HG02840 (cell line): ENCODE measurements at regions not wholly inside any gene's neighbourhood (a gene's known extent, or its start where the extent isn't known, plus 50 kb on each side); places are given as distances from the start of the nearest gene placed in this dataset.

Source experiments
- ATAC-seq: cut with Tn5 transposase; IDR thresholded peaks from one replicate; pipeline ENCODE4 v1.9.1; 2021; ENCODE audit warnings: mild to moderate bottlenecking, moderate library complexity, moderate number of reproducible peaks; ENCODE audit not compliant: unreplicated experiment, low FRiP score

GRCh38 chr22:49267996-49268395, 559.7 kb downstream of the BRD1 start:
- ATAC-seq = no peak

GRCh38 chr22:49266561-49267519, 560.8 kb downstream of the BRD1 start:
- no peak for ATAC-seq

DNA sequence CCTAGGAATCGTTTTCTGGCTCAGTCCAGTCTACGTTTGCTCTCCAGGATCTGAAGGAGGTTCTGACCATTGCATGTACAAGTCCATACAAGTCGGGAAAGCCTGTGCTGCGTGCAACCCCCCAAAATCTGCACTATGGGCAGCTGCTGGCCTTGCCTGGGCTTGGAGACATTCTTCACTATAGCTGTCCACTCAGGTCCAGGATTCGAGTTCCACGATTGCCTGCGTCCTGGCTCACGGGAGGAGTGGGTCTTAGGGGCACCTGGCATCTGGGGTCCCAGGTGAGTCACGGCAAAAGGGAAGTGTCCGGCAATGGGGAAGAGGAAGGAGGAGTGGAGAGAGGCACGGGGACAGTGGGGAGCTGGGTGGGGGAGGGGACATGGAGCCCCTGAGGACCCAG, 563.0 kb downstream of the BRD1 start:
- ATAC-seq = no peak

DNA sequence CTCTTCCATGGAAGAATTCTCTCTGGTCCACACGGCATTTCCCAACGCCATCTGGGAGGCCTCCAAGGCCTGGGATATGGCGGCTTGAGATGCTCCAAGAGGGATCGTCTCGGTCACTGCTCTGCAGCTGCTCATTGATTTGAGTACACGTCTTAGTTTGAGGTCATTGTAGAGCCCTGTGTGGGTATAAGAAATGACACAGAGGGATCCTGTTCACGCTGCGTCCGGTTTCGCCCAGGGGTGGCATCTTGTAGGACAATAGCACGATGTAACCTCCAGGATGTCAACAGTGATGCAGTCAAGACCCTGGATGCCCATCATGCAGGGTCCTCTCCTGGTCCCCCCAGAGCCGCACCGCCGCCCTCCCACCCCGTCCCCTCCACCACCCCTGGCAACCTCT, 564.6 kb downstream of the BRD1 start:
- no peak for ATAC-seq

- no peak for ATAC-seq
Observed at GRCh38 chr22:49262167-49262566, 565.5 kb downstream of the BRD1 start.

DNA sequence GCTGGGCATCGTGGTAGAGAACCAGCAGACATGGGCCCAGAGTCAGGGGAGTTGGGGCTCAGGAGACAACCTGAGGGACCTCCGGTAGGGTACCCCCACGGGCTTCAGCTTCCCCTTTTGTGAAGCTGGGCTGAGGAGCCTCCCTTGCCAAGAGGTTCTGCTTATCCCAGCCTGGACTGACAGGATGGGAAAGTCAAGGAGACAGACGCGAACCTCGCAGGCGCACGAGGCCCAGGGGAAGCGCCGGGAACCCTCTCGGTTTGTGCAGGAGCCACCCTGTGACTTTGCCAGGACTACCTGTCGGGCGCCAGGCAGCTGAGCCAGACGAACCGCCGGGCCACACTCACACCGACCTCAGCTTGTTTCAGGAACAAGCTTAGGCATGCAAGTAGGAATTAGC, 566.1 kb downstream of the BRD1 start:
- ATAC-seq = no peak

DNA sequence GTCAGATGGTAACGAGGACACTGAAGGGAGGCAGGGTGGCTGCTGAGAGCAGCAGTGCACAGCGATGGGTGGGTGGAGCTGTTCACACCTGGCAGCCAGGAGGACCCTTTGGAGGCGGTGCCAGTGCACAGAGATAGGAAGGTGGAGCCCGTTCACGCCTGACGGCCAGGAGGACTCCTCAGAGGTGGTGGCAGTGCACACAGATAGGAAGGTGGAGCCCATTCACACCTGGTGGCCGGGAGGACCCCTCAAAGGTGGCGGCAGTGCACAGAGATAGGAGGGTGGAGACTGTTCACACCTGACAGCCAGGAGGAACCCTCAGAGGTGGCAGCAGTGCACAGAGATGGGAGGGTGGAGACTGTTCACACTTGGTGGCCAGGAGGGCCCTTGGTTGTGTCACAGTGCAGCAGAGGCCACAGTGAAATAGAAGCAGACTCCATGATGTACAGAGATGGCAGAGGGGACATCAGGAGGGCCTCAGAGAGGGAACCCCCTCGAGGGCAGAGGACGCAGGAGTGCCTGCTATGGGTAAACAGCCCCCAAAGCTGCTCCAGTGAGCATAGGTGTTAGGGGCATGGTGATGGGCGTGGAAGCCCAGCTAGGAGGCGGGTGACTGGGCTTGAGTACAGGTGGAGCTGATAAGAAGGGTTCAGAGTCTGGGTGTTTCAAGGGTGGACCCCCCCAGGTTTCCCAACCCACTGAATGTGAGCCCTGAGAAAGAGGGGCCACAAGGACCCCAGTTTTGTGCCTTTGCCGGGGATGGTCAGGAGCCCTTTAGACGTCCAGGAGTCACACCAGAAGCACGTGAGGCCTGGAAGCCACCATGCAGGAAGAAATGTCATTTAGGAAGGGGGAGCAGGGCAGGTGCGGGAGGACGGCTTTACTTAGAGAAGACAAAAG, 566.7 kb downstream of the BRD1 start:
- ATAC-seq = no peak

- no peak for ATAC-seq
Observed at GRCh38 chr22:49259839-49260615, 567.6 kb downstream of the BRD1 start.

DNA sequence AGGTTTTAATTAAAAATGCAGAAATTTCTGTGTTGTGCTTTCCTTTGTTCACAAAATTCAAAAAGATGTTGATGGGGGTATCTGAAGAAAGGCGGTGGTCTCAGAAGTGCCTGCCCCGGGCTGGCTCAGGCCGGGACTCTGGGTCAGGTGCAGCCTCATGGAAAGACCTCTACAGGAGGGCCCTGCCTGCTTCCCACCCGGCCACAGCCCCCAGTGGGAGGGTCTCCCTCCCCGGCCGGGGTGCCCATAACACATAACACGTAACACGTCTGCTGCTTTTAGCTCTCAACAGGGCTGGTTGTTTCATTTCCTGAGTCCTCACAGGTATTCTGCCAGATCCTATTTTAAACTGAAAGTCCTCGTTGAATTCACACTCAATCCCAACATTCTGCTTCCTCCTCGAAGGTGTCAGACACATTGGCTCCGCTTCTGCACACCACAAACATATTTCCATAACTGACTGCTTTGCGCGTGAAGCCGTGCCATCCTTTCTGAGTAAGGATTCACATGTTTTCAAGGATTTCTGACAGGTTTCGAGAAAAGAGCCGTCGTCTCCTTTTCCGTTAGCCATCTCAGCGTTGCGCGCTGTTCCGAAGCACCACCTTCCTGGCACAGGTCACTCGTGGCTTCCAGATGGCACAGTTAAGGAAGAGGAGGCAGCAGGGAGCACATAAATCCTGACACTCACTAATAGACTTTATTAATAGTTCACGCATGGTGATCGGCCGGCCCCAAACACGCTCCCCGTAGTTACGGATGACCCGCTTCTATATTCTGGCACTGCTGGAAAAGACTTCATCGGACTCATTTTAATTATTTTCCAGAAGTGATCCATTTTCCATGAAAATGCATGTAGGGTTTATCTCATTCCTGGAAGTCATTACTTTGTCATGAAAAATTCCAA, 569.3 kb downstream of the BRD1 start:
- ATAC-seq = no peak

GRCh38 chr22:49257551-49257961, 570.1 kb downstream of the BRD1 start:
- no peak for ATAC-seq

- no peak for ATAC-seq
Observed at GRCh38 chr22:49255741-49256318, 571.8 kb downstream of the BRD1 start.

DNA sequence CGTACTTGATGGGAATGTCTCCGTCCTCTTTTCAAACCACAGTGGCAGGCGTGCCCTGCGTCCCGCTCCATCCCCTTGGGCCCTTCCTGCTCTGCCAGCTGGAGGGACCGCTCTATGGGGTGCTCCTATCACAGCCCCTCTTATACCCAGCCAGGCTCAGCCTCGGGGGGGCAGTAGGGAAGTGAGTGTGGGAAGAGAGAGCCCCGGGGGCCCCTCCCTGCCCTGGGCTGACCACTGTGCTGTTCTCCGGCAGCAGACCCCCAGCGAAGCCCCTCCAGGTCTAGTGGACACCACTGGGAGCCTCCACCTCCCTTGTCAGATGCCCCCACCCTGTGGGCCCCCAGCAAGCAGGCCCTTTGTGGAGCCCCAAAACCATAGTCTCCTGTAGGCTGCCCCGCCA, 572.5 kb downstream of the BRD1 start:
- ATAC-seq = no peak

GRCh38 chr22:49253656-49254055, 574.0 kb downstream of the BRD1 start:
- ATAC-seq = no peak

- ATAC-seq = no peak
Observed at GRCh38 chr22:49251371-49251770, 576.3 kb downstream of the BRD1 start.

DNA sequence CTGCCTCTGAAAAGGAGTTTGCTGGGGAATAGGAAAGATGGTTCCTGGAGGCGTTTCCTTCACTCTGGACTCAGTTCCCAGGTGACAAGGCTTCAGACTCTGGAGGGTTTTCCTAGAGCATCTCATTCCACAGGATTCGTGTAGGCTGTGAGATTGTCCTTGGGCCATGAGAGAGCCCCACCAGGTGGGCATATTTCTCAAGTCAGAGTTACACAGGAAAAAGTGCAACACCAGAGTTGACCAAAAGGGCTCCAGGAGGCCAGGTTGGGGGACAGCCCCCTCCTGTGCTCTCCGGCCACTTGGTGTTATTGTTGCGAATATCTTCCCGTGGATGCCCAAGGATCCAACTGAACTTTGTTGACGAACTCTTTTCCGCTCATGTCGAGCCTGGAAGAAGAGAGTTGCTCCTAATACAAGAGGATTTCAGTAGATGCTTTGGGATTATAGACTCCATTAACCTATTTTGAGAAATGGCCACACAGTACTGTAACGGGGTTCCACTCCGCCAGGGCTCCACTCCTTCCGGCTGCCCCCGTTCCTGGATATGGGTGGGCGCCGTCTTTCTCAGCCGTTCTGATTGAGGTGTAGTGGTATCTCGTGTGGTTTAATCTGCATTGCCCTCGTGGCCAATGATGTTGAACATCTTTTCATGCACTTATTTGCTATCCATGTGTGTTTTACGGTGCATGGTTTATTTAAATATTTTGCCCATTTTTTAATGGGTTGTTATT, 580.3 kb downstream of the BRD1 start:
- ATAC-seq = no peak

- no peak for ATAC-seq
Observed at GRCh38 chr22:49244466-49245420, 582.9 kb downstream of the BRD1 start.

GRCh38 chr22:49243965-49244364, 583.7 kb downstream of the BRD1 start:
- no peak for ATAC-seq
